MM.1S (cell line): ENCODE measurements at regions not wholly inside any gene's neighbourhood (a gene's known extent, or its start where the extent isn't known, plus 50 kb on each side); places are given as distances from the start of the nearest gene placed in this dataset.

Source experiments
- EZH2 ChIP-seq: fragments of 300-600 bp; sonication (generic); optimal IDR thresholded peaks from 2 replicates; pipeline ENCODE3; 2017; ENCODE audit warnings: low read depth, mild to moderate bottlenecking, antibody characterized with exemption, low read length, mixed read lengths
- EZH2phosphoT487 ChIP-seq: fragments of 300-600 bp; sonication (generic); IDR thresholded peaks from 2 replicates; pipeline ENCODE4 v1.6.1; 2018; ENCODE audit warnings: antibody characterized with exemption, low read length
- TF ChIP-seq, protein P1 (sequence below): fragments of 300-600 bp; sonication (generic); IDR thresholded peaks from 2 replicates; pipeline ENCODE4 v1.5.1; 2016; ENCODE audit warnings: antibody characterized with exemption, low read length, mixed read lengths

DNA sequence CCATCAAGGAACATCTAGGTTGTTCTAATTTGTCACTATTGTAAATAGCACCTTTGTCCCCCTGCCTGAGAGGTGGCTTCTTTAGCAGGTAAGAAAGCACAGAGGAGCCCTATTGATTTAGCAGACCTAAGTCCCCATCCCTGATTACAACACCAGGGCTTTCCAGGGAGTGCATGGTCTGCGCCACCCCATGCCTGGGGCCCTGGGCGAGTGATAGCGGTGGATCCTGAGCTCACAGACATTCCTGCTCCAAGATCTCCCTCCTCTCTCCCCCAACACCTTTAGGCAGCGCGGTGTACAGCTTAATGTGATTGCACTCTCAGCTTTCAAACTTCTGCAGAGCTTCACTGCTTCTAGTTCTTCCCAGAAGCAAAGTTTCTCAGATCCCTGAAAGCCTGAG, 67.4 kb upstream of the WWC1 start:
- TF ChIP-seq, protein P1, sequence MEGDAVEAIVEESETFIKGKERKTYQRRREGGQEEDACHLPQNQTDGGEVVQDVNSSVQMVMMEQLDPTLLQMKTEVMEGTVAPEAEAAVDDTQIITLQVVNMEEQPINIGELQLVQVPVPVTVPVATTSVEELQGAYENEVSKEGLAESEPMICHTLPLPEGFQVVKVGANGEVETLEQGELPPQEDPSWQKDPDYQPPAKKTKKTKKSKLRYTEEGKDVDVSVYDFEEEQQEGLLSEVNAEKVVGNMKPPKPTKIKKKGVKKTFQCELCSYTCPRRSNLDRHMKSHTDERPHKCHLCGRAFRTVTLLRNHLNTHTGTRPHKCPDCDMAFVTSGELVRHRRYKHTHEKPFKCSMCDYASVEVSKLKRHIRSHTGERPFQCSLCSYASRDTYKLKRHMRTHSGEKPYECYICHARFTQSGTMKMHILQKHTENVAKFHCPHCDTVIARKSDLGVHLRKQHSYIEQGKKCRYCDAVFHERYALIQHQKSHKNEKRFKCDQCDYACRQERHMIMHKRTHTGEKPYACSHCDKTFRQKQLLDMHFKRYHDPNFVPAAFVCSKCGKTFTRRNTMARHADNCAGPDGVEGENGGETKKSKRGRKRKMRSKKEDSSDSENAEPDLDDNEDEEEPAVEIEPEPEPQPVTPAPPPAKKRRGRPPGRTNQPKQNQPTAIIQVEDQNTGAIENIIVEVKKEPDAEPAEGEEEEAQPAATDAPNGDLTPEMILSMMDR = no peak
- TF ChIP-seq EZH2 (no peak), EZH2phosphoT487 (no peak)
